Psoas muscle (tissue), 7 donors: ENCODE measurements at regions not wholly inside any gene's neighbourhood (a gene's known extent, or its start where the extent isn't known, plus 50 kb on each side); places are given as distances from the start of the nearest gene placed in this dataset.
"Not testable (repeated sequence)": the region's sequence is repeated elsewhere in the genome, so short reads cannot be mapped to it uniquely, and the experiment has no call there.

ENCODE experiments used
- ATAC-seq, 4 donors: fragments of 200-7000 bp; cut with Tn5 transposase; one replicate each; pipeline ENCODE4 v1.9.1; 2020; ENCODE audit warnings: moderate library complexity in 3 of 4, mild to moderate bottlenecking in 2 of 4
- DNase-seq, 2 donors: peaks; one replicate each; pipeline ENCODE4 v3.0.0-alpha.2; 2020
- H3K27ac ChIP-seq: fragments of 200-600 bp; one replicate; pipeline ENCODE4 v1.8.0; 2022
- H3K27me3 ChIP-seq, 3 donors: fragments of 200-600 bp in 1 of 3; one replicate each; pipeline versions ENCODE4 v1.6.1 to v1.8.0; 2013 to 2022; ENCODE audit warnings: low read length in 2 of 3, mild to moderate bottlenecking in 2 of 3, moderate library complexity in 1 of 3; ENCODE audit not compliant: insufficient read depth in 3 of 3
- H3K36me3 ChIP-seq, 2 donors: fragments of 200-600 bp in 1 of 2; one replicate each; pipeline versions ENCODE4 v1.6.1 to v1.8.0; 2013 to 2022; ENCODE audit warnings: low read depth in 1 of 2, mild to moderate bottlenecking in 1 of 2, moderate library complexity in 1 of 2; ENCODE audit not compliant: insufficient read depth in 1 of 2
- H3K4me1 ChIP-seq: fragments of 200-600 bp; one replicate; pipeline ENCODE4 v1.8.0; 2022
- H3K4me3 ChIP-seq: fragments of 200-600 bp; one replicate; pipeline ENCODE4 v1.8.0; 2022; ENCODE audit warnings: mild to moderate bottlenecking
- H3K9me3 ChIP-seq: fragments of 200-600 bp; one replicate; pipeline ENCODE4 v1.8.0; 2022
- WGBS, 3 donors: extraction: QIAGEN DNeasy Blood & Tissue Kit; methylation state at CpG; one replicate each; pipeline versions ENCODE4 v1.1.6 to v1.1.7; 2013; 5-methylcytosine and 5-hydroxymethylcytosine counted together
- intact Hi-C, 2 donors: fragments of 100-400 bp; cut with DNase I; formaldehyde crosslinking; loops; one replicate each; pipeline versions ENCODE4 v1.11.0 to v1.14.2; 2022
- TF ChIP-seq, protein P1 (sequence below): fragments of 200-600 bp; IDR thresholded peaks from one replicate; pipeline ENCODE4 v1.8.0; 2022; ENCODE audit warnings: antibody characterized with exemption
- donor health status: healthy with polysubstance abuse.
- donor health status: DM: no; HTN: no; CAD: no; lungs with moderate emphysema.
- donor health status: Bipolar disorder and iron deficiency.
- donor health status: healthy.
- donor health status: DM: yes; HTN: yes; CAD: no.
- donor health status: DM: no; HTN: no; CAD: no.
- donor health status: DM: yes; HTN: yes; CAD: no.

DNA sequence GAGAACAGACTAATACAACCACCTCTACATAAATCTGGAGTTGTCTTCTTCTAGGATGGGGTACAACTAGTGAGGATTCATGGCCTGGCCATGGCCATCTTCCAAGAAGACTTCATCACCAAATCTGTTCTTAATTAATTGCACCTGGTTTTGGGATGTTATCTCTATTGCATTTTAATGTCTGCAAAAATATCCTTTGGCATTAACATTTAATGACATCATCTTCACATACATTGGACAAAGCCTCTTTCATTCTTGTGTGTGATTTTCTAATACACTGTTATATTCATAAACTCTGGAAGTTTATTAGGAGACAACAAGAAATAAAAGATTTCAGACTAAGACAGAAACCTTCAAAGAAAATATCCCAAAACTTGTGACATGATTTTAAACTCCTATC, 124.2 kb upstream of the ABCB5 start:
- H3K27ac ChIP-seq: no peak overlapping the region
- H3K27me3 ChIP-seq: no peaks in the 10 kb centered on the region
- ATAC-seq: no peak
- no peak for DNase-seq
- intact Hi-C loops: no loop called here
- H3K9me3 ChIP-seq: peaks cover 19% of the 10 kb centered on the region
- H3K36me3 ChIP-seq: no peaks in the 10 kb centered on the region
- TF ChIP-seq, protein P1, sequence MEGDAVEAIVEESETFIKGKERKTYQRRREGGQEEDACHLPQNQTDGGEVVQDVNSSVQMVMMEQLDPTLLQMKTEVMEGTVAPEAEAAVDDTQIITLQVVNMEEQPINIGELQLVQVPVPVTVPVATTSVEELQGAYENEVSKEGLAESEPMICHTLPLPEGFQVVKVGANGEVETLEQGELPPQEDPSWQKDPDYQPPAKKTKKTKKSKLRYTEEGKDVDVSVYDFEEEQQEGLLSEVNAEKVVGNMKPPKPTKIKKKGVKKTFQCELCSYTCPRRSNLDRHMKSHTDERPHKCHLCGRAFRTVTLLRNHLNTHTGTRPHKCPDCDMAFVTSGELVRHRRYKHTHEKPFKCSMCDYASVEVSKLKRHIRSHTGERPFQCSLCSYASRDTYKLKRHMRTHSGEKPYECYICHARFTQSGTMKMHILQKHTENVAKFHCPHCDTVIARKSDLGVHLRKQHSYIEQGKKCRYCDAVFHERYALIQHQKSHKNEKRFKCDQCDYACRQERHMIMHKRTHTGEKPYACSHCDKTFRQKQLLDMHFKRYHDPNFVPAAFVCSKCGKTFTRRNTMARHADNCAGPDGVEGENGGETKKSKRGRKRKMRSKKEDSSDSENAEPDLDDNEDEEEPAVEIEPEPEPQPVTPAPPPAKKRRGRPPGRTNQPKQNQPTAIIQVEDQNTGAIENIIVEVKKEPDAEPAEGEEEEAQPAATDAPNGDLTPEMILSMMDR: no peak
- no peaks in the 10 kb centered on the region for H3K4me1 ChIP-seq
- H3K4me3 ChIP-seq: no peak overlapping the region

DNA sequence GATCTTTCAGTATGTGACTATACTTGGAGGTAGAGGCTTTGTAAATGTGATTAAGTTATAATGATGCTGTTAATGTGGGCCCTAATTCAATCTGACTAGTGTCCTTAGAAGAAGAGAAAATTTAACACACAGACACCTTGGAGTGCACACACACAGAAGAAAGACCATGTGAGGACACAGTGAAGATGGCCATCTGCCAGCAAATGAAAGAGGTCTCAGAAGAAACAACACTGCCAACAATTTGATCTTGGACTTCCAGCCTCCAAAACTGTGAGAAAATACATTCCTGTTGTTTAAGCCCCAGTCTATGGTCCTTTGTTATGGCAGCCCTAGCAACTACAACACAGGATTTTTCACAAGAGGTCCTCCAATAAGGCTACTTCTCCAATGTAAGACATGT, 120.9 kb upstream of the ABCB5 start:
- no peaks in the 10 kb centered on the region for H3K27me3 ChIP-seq
- DNase-seq (no peak), ATAC-seq (no peak)
- no peak overlapping the region for H3K4me3 ChIP-seq
- H3K27ac ChIP-seq: no peak overlapping the region
- intact Hi-C loops: no loop called here
- H3K4me1 ChIP-seq: no peaks in the 10 kb centered on the region
- TF ChIP-seq, protein P1: no peak
- H3K36me3 ChIP-seq: no peaks in the 10 kb centered on the region
- no peaks in the 10 kb centered on the region for H3K9me3 ChIP-seq

DNA sequence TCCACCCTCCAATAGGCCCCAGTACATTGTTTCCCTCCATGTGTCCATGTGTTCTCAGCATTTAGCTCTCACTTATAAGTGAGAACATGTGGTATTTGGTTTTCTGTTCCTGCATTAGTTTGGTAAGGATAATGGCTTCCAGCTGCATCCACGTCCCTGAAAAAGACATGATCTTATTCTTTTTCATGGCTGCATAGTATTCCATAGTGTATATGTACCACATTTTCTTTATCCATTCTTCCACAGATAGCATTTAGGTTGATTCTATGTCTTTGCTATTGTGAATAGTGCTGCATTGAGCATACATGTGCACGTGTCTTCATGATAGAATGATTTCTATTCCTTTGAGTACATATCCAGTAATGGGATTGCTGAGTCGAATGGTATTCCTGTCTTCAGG, 114.0 kb upstream of the ABCB5 start:
- WGBS, 3 donors: 81 to 92% (median 88%) methylated on average over 3 of the region's 3 CpGs
- H3K9me3 ChIP-seq: not testable (repeated sequence)

DNA sequence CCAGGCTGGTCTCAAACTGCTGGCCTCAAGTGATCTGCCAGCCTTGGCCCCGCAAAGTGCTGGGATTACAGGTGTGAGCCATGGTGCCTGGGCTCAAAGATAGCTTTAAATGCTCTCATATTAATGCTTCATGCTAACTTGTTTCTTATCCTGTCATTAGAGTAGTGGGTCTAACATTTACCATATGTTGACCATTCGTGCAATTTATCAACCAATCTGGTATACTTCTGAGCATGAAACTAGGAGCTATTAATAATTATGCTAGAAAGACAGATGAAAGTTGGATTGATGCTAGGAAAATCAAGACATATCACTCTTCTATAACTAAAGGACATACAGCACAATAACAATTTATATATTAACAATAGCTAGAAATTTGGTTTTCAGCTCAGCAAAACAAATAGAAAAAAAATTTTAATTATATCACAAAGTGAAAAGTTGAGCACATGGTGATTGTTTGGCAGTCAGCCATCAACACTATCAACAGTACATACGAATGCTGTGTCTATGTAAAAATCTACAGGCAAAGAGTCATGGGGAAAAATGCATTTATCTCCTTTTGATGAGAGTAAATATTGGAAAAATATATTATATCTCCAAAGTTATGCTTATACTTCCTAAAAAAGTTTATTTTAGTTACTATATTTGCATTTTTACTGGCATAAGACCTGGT, 112.1 kb upstream of the ABCB5 start:
- TF ChIP-seq, protein P1: no peak
- no peak overlapping the region for H3K4me3 ChIP-seq
- 74 to 76% (median 75%) methylated on average over 3 of the region's 3 CpGs for WGBS, 3 donors
- no peak for ATAC-seq
- no peak overlapping the region for H3K27ac ChIP-seq
- H3K27me3 ChIP-seq: no peaks in the 10 kb centered on the region
- no peak for DNase-seq
- H3K4me1 ChIP-seq: no peaks in the 10 kb centered on the region
- no peaks in the 10 kb centered on the region for H3K36me3 ChIP-seq
- intact Hi-C loops: no loop called here
- H3K9me3 ChIP-seq: peaks cover 9% of the 10 kb centered on the region

More for the DNA sequence above, 114.0 kb upstream of the ABCB5 start:
- H3K27me3 ChIP-seq, ATAC-seq, H3K4me3 ChIP-seq, intact Hi-C loops, H3K36me3 ChIP-seq, DNase-seq, H3K27ac ChIP-seq, H3K4me1 ChIP-seq: not testable (repeated sequence)

DNA sequence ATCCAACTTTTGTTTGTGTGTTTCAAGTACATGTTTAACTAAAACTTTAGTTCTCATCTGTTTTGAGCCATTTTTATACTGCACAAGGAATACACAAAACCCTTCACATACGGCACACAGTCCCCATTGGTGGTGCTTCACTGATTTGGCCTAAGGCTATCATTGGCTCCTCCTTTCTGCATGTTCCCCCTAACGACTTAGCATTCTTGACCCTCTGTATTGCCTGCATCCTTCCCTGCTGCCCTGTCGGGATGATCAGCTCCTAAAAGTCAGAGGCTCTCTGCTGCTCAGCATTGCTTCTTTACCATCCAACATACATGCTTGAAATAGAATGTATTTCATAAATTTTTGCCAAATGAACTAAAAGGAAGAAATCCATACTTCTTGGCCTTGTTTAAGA, 111.4 kb upstream of the ABCB5 start:
- no peak overlapping the region for H3K4me3 ChIP-seq
- intact Hi-C loops: no loop called here
- TF ChIP-seq, protein P1: no peak
- no peak for DNase-seq
- 57 to 63% (median 62%) methylated on average over 3 of the region's 3 CpGs for WGBS, 3 donors
- H3K27me3 ChIP-seq: no peaks in the 10 kb centered on the region
- H3K4me1 ChIP-seq: no peaks in the 10 kb centered on the region
- H3K27ac ChIP-seq: no peak overlapping the region
- ATAC-seq: no peak
- H3K9me3 ChIP-seq: peaks cover 9% of the 10 kb centered on the region
- no peaks in the 10 kb centered on the region for H3K36me3 ChIP-seq
